ENCODE measurements at regions not wholly inside any gene's neighbourhood (a gene's known extent, or its start where the extent isn't known, plus 50 kb on each side); places are given as distances from the start of the nearest gene placed in this dataset.

DNA sequence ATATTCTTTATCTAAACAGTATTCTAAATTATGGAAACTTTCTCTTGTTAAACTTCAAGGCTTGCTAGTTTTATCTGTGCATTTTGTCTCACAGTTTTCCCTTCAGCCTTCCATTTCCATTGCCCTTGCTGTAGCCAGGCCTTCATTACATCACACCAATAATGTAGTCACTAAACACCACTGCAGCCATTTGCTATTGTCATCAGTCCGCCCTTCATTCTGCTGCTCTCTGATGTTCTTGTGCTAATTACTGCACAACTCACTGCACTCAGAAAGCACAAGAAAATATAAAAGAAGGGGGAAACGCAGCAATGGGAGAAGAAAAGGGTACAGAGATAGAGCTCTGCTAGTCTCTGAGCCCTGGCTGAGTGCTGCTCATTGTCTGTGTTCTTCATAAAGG lies 239.6 kb upstream of the FSTL5 start:
- TF ChIP-seq, protein P1, sequence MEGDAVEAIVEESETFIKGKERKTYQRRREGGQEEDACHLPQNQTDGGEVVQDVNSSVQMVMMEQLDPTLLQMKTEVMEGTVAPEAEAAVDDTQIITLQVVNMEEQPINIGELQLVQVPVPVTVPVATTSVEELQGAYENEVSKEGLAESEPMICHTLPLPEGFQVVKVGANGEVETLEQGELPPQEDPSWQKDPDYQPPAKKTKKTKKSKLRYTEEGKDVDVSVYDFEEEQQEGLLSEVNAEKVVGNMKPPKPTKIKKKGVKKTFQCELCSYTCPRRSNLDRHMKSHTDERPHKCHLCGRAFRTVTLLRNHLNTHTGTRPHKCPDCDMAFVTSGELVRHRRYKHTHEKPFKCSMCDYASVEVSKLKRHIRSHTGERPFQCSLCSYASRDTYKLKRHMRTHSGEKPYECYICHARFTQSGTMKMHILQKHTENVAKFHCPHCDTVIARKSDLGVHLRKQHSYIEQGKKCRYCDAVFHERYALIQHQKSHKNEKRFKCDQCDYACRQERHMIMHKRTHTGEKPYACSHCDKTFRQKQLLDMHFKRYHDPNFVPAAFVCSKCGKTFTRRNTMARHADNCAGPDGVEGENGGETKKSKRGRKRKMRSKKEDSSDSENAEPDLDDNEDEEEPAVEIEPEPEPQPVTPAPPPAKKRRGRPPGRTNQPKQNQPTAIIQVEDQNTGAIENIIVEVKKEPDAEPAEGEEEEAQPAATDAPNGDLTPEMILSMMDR (IDR thresholded peaks at IDR 0.05) = no peak
- no peak for TF ChIP-seq ZFX (IDR thresholded peaks at IDR 0.05; ENCODE audit: borderline replicate concordance)

Data from 22Rv1 (cell line).